H1 (cell line): ENCODE measurements at regions not wholly inside any gene's neighbourhood (a gene's known extent, or its start where the extent isn't known, plus 50 kb on each side); places are given as distances from the start of the nearest gene placed in this dataset.

Source experiments
- RAD21 ChIP-seq, 2 experiments: IDR thresholded peaks in 1 of 2; conservative IDR thresholded peaks in 1 of 2; 2 replicates each; pipeline ENCODE4 v1.6.1; 2011; ENCODE audit warnings: low read depth in 2 of 2, low read length in 2 of 2, improper control_type of control experiment in 1 of 2, inconsistent platforms in 1 of 2, mild to moderate bottlenecking in 1 of 2, moderate library complexity in 1 of 2
- TF ChIP-seq, protein P1 (sequence below), 3 experiments: IDR thresholded peaks; 1 replicate in 2 of 3; 2 replicates in 1 of 3; pipeline versions ENCODE4 v1.5.1 to v1.6.1; 2011; ENCODE audit warnings: low read length in 3 of 3, mild to moderate bottlenecking in 3 of 3, inconsistent platforms in 2 of 3, low read depth in 1 of 3, moderate library complexity in 1 of 3; ENCODE audit not compliant: insufficient read depth in 1 of 3; ENCODE audit errors: control extremely low read depth in 1 of 3

DNA sequence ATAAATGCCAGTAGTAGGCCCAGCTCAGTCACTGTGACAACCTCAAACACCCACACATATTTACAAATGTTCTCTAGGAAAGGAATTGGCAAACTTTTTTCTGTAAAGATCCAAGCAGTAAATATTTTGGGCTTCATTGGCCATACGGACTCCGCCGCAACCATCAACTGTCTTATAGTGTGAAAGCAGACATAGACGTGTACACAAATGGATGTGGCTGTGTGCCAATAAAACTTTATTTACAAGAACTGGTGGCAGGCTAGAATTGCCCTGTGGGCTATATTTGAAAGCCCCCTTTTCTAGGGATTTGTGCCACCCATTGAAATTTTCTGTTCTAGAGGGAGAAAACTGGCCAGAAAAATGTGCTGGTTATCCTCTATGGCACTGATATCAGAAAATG, 683.8 kb upstream of the EEF2KMT start:
- TF ChIP-seq, protein P1, sequence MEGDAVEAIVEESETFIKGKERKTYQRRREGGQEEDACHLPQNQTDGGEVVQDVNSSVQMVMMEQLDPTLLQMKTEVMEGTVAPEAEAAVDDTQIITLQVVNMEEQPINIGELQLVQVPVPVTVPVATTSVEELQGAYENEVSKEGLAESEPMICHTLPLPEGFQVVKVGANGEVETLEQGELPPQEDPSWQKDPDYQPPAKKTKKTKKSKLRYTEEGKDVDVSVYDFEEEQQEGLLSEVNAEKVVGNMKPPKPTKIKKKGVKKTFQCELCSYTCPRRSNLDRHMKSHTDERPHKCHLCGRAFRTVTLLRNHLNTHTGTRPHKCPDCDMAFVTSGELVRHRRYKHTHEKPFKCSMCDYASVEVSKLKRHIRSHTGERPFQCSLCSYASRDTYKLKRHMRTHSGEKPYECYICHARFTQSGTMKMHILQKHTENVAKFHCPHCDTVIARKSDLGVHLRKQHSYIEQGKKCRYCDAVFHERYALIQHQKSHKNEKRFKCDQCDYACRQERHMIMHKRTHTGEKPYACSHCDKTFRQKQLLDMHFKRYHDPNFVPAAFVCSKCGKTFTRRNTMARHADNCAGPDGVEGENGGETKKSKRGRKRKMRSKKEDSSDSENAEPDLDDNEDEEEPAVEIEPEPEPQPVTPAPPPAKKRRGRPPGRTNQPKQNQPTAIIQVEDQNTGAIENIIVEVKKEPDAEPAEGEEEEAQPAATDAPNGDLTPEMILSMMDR (IDR thresholded peaks at IDR 0.05; ENCODE audit: control extremely low read depth in 1 of 3, insufficient read depth in 1 of 3, low read depth in 1 of 3, low read length in 3 of 3), result no peak
- TF ChIP-seq RAD21 (IDR thresholded peaks at IDR 0.05 in 1 of 2, conservative IDR thresholded peaks at IDR 0.05 in 1 of 2; ENCODE audit: low read depth in 2 of 2, low read length in 2 of 2), result no peak
